GM10266 (cell line): ENCODE measurements at regions not wholly inside any gene's neighbourhood (a gene's known extent, or its start where the extent isn't known, plus 50 kb on each side); places are given as distances from the start of the nearest gene placed in this dataset.

Source experiments
- DNase-seq: peaks from one replicate; pipeline ENCODE4 v3.0.0; 2012; ENCODE audit errors: extremely low spot score
- CTCF ChIP-seq: IDR thresholded peaks from 2 replicates; pipeline ENCODE4 v1.5.1; 2012; ENCODE audit warnings: mild to moderate bottlenecking, low read depth; ENCODE audit not compliant: control insufficient read depth, insufficient read depth; ENCODE audit errors: missing control alignments

- DNase-seq: no peak
- TF ChIP-seq CTCF: no peak
Observed at GRCh38 chr6:115768500-115768899, 292.2 kb downstream of the FRK start.

DNA sequence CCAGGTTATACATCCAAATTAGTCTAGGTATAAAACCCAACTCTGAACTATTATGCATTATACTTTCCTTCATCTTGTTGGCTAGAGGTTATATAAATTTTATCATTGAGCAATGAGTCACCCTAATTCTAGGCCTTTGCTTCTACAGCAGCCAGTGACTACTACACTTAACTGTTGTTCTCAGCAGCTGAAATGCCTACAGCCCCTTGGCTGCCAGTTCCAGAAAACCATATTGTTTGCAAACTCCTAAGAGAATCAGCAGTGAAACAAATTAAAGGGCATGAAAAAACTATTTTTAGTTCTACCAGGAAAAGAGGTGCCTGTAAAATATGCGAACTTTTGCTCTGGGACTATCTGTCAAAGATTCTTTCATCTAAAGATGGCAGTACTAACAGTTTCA is 292.8 kb downstream of the FRK start:
- DNase-seq: no peak
- TF ChIP-seq CTCF: no peak

GRCh38 chr6:115766745-115767462 is 293.8 kb downstream of the FRK start:
- no peak for DNase-seq

GRCh38 chr6:115765966-115766365 is 294.7 kb downstream of the FRK start:
- no peak for TF ChIP-seq CTCF
- no peak for DNase-seq

More at GRCh38 chr6:115766745-115767462, 293.8 kb downstream of the FRK start:
- no peak for TF ChIP-seq CTCF

DNA sequence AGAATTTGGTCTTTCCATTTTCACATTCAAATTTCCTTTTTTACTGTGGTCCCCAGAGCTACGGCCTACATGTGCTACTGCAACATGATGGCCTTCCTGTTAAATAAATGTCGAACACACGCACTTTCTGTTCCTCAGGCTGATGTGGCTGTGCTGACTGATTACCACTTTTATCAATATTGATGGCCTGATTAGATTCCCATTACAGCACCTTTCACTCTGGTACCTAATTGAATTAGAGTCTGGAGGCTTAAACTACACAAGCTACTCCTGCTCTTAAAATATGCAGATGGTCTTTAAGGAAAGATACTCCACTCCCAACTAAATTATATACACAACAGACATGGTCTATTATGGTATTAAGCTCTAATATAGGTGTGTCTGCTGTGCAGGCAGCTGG is 301.6 kb downstream of the FRK start:
- no peak for TF ChIP-seq CTCF
- no peak for DNase-seq

DNA sequence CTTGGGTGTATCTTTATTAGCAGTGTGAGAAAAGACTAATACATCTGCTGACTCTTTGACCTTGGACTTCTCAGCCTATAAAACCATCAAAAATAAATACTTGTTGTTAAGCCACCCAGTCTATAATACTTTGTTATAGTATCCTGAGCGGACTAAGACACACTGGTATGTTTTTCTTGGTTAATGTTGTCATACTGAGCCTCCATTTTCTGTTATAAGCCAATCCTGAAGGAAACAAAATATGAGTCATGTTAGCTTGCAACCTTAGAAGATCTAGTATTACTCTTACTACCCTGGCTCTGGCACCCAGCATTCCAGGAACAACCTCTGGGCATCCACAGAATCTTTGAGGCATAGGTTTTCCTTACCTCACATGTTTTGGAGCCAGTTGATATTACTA is 307.2 kb downstream of the FRK start:
- no peak for DNase-seq

More for the DNA sequence above, 307.2 kb downstream of the FRK start:
- no peak for TF ChIP-seq CTCF
